GM19099 (cell line): ENCODE measurements at regions not wholly inside any gene's neighbourhood (a gene's known extent, or its start where the extent isn't known, plus 50 kb on each side); places are given as distances from the start of the nearest gene placed in this dataset.

Source experiments
- POLR2A ChIP-seq: IDR thresholded peaks from 3 replicates; pipeline ENCODE4 v1.6.1; 2011; ENCODE audit warnings: low read depth; ENCODE audit not compliant: insufficient read length; ENCODE audit errors: extremely low read depth

DNA sequence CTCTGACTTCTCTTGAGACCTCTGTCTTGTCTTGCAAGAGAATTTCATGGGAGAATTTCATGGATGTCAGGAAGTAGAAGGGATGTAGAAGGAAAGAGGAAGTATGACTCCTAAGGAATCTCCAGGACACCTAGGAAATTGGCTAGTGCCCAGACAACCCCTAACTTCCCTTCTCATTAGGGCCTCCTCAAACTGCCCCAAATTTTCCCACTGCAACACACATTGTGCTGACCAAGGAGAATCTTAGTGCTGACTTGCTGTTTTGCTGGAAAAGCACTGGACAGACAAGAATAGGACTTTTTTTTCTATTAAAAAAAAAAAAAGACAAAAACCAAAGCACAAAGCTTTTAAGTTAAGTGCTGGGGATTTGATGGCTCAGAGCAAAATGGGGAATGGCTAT is 236.1 kb upstream of the CADM1 start:
- no peak for TF ChIP-seq POLR2A

DNA sequence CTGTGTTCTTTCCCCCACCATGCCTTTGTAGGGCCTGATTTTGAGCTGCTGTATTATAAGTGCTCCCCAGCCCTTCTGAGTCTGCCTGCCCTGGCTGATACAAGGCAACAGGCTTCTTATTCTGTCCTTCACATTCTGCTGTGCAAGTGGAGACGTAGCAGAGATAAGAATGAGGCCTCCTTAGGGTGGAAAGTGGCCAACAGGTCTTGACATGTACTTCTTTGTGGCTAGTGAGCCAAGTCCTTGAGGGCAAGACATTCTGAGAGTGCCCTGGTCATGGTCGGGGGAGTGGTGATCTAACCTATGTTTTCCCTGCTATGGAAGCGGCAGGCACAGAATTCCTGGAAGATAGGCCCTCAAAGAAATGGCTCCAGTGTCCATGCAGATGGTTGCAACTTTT is 235.7 kb upstream of the CADM1 start:
- no peak for TF ChIP-seq POLR2A

DNA sequence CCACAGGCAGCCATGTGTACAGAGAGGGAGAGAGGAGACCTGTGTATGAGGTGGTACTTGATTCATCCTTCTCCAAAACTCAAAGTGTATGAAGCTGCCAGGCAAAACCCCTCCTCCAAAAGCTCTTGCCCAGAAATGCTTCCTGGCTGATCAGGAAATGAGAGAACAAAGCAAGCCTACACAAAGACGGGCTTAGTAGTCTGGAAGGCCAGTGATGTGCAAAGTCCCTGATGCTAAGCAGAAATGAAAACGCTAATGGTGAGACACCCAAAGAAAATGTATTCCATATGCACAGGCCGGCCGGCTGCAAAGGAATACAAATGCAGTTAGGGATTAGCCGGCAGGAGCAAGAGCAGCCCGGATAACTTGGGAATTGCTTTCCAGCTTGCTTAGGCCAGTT is 234.9 kb upstream of the CADM1 start:
- TF ChIP-seq POLR2A = no peak

- no peak for TF ChIP-seq POLR2A
These were observed 233.7 kb upstream of the CADM1 start for GRCh38 chr11:115737875-115738274.

- no peak for TF ChIP-seq POLR2A
These were observed 231.9 kb upstream of the CADM1 start for GRCh38 chr11:115736146-115736545.

- TF ChIP-seq POLR2A = no peak
These were observed 220.5 kb upstream of the CADM1 start for GRCh38 chr11:115724666-115725065.

- no peak for TF ChIP-seq POLR2A
These were observed 218.5 kb upstream of the CADM1 start for GRCh38 chr11:115722711-115723110.

- no peak for TF ChIP-seq POLR2A
These were observed 217.2 kb upstream of the CADM1 start for GRCh38 chr11:115721296-115721995.

GRCh38 chr11:115720602-115721245 is 216.5 kb upstream of the CADM1 start:
- TF ChIP-seq POLR2A = no peak

- no peak for TF ChIP-seq POLR2A
These were observed 214.7 kb upstream of the CADM1 start for GRCh38 chr11:115718945-115719344.

DNA sequence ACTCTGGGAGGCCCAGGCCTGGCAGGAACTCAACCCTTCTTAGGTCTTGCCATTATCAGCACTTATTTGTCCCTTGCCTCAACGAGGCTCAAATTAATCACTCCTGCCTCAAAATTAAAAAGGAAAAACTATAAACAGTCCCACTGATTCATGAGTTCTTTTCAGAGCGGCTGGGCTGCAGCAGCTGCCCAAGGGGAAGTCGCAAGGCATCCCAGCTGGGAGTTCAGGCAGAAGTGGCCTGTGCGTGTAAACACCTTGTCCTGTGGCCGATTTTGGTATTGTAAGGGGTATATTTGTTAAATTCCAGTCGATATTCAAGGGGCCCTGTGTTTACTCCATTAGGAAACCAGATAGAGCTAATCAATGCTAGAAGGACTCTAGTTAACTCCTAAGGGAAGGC is 213.9 kb upstream of the CADM1 start:
- no peak for TF ChIP-seq POLR2A

GRCh38 chr11:115716601-115717529 is 212.7 kb upstream of the CADM1 start:
- TF ChIP-seq POLR2A = no peak

- no peak for TF ChIP-seq POLR2A
These were observed 211.9 kb upstream of the CADM1 start for GRCh38 chr11:115716080-115716479.

DNA sequence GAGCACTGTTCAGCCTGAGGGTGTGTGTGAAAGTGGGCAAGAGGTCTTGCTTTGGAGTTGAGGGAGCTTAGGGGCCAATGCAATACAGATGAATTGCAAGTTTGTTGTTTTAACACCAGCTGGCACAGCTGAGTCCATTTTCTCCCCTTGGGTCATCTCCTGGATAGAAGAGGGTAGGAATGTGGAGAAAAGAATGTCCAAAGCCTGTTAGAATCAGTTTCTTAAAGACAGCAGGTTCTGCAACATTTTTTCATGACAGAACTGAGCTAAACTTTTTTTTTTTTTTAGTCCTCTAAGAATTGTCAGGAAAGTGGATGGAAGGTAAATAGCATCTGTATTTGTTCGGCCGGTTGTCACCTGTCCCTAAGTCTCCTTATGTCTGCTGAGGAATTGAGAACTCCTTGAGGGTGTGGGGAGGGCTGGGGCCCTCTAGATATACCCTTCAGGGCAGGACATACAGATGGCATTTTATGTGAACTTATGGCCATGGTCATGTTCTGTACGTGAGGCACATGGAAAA is 211.1 kb upstream of the CADM1 start:
- no peak for TF ChIP-seq POLR2A

GRCh38 chr11:115712296-115712695 is 208.1 kb upstream of the CADM1 start:
- TF ChIP-seq POLR2A = no peak
